ENCODE measurements at regions not wholly inside any gene's neighbourhood (a gene's known extent, or its start where the extent isn't known, plus 50 kb on each side); places are given as distances from the start of the nearest gene placed in this dataset.

- Histone ChIP-seq H3K27ac (ENCODE audit: low read depth in 2 of 2, low read length in 2 of 2) (no peak overlapping the region), H3K9ac (ENCODE audit: low read length in 3 of 3) (no peak overlapping the region), H3K27me3 (ENCODE audit: control insufficient read depth, insufficient read depth, low read length) (no peaks in the 10 kb centered on the region), H3K36me3 (ENCODE audit: control insufficient read depth in 2 of 3, insufficient read depth in 3 of 3, low read length in 3 of 3) (no peaks in the 10 kb centered on the region), H3K9me3 (ENCODE audit: control insufficient read depth in 2 of 3, insufficient read depth in 1 of 3, low read length in 3 of 3) (peaks cover 0 to 3% (median 0%) of the 10 kb centered on the region in 3 donors), H3K4me3 (ENCODE audit: low read length in 3 of 3) (no peak overlapping the region), H3K4me1 (ENCODE audit: control insufficient read depth in 2 of 3, insufficient read depth in 2 of 3, low read depth in 1 of 3, low read length in 3 of 3) (no peaks in the 10 kb centered on the region)
- no peak for TF ChIP-seq CTCF (IDR thresholded peaks at IDR 0.05; ENCODE audit: borderline replicate concordance, extremely low read depth, insufficient read depth)
- FAIRE-seq (no peak), DNase-seq (no peak)
- intact Hi-C loops (cut with DNase I) = no loop called here
These were observed 115.2 kb upstream of the KIF2B start for GRCh38 chr17:53707566-53707965.

- Histone ChIP-seq H3K4me3 (ENCODE audit: low read length in 3 of 3) (no peak overlapping the region), H3K9ac (ENCODE audit: low read length in 3 of 3) (no peak overlapping the region), H3K4me1 (ENCODE audit: control insufficient read depth in 2 of 3, insufficient read depth in 2 of 3, low read depth in 1 of 3, low read length in 3 of 3) (no peaks in the 10 kb centered on the region), H3K36me3 (ENCODE audit: control insufficient read depth in 2 of 3, insufficient read depth in 3 of 3, low read length in 3 of 3) (no peaks in the 10 kb centered on the region), H3K27me3 (ENCODE audit: control insufficient read depth, insufficient read depth, low read length) (no peaks in the 10 kb centered on the region), H3K27ac (ENCODE audit: low read depth in 2 of 2, low read length in 2 of 2) (no peak overlapping the region), H3K9me3 (ENCODE audit: control insufficient read depth in 2 of 3, insufficient read depth in 1 of 3, low read length in 3 of 3) (no peaks in the 10 kb centered on the region)
- DNase-seq = no peak
- no peak for TF ChIP-seq CTCF (IDR thresholded peaks at IDR 0.05; ENCODE audit: borderline replicate concordance, extremely low read depth, insufficient read depth)
- intact Hi-C loops (cut with DNase I) = no loop called here
- no peak for FAIRE-seq
These were observed 126.4 kb upstream of the KIF2B start for GRCh38 chr17:53696286-53696685.

- H3K4me3 ChIP-seq (ENCODE audit: low read length in 3 of 3) = no peak overlapping the region
- no peak for DNase-seq
- no peak for TF ChIP-seq CTCF (IDR thresholded peaks at IDR 0.05; ENCODE audit: borderline replicate concordance, extremely low read depth, insufficient read depth)
These were observed 135.4 kb upstream of the KIF2B start for GRCh38 chr17:53687324-53687723.

GRCh38 chr17:53680745-53681144, 142.0 kb upstream of the KIF2B start:
- intact Hi-C loops (cut with DNase I) = no loop called here
- no peak for TF ChIP-seq CTCF (IDR thresholded peaks at IDR 0.05; ENCODE audit: borderline replicate concordance, extremely low read depth, insufficient read depth)
- peaks cover 0 to 9% (median 0%) of the 10 kb centered on the region in 3 donors for H3K9me3 ChIP-seq (ENCODE audit: control insufficient read depth in 2 of 3, insufficient read depth in 1 of 3, low read length in 3 of 3)
- DNase-seq (no peak), FAIRE-seq (no peak)
- no peaks in the 10 kb centered on the region for H3K36me3 ChIP-seq (ENCODE audit: control insufficient read depth in 2 of 3, insufficient read depth in 3 of 3, low read length in 3 of 3)
- no peaks in the 10 kb centered on the region for H3K27me3 ChIP-seq (ENCODE audit: control insufficient read depth, insufficient read depth, low read length)
- H3K9ac ChIP-seq (ENCODE audit: low read length in 3 of 3) = no peak overlapping the region
- H3K4me1 ChIP-seq (ENCODE audit: control insufficient read depth in 2 of 3, insufficient read depth in 2 of 3, low read depth in 1 of 3, low read length in 3 of 3) = no peaks in the 10 kb centered on the region
- H3K4me3 ChIP-seq (ENCODE audit: low read length in 3 of 3) = no peak overlapping the region
- H3K27ac ChIP-seq (ENCODE audit: low read depth in 2 of 2, low read length in 2 of 2) = no peak overlapping the region

More at GRCh38 chr17:53687324-53687723, 135.4 kb upstream of the KIF2B start:
- no peak for FAIRE-seq
- H3K4me1 ChIP-seq (ENCODE audit: control insufficient read depth in 2 of 3, insufficient read depth in 2 of 3, low read depth in 1 of 3, low read length in 3 of 3) = no peaks in the 10 kb centered on the region
- no peak overlapping the region for H3K27ac ChIP-seq (ENCODE audit: low read depth in 2 of 2, low read length in 2 of 2)
- no peak overlapping the region for H3K9ac ChIP-seq (ENCODE audit: low read length in 3 of 3)
- no peaks in the 10 kb centered on the region for H3K27me3 ChIP-seq (ENCODE audit: control insufficient read depth, insufficient read depth, low read length)
- no peaks in the 10 kb centered on the region for H3K36me3 ChIP-seq (ENCODE audit: control insufficient read depth in 2 of 3, insufficient read depth in 3 of 3, low read length in 3 of 3)
- no peaks in the 10 kb centered on the region for H3K9me3 ChIP-seq (ENCODE audit: control insufficient read depth in 2 of 3, insufficient read depth in 1 of 3, low read length in 3 of 3)
- intact Hi-C loops (cut with DNase I) = no loop called here

All from kidney (tissue), 13 donors.